Bronchial epithelial cell (primary cell): ENCODE measurements at regions not wholly inside any gene's neighbourhood (a gene's known extent, or its start where the extent isn't known, plus 50 kb on each side); places are given as distances from the start of the nearest gene placed in this dataset.
A peak's percentile ranks its signal among the peaks of the same experiment; 100 is the strongest.

ENCODE experiments used
- DNase-seq: peaks from one replicate; pipeline ENCODE4 v3.0.0-alpha.2; 2010; ENCODE audit warnings: low read depth
- FAIRE-seq: peaks from 2 replicates; lab custom pipeline; 2011; peaks lifted over from hg19 to GRCh38; lab: Jason Lieb, UNC
- H3K27me3 ChIP-seq: 2 replicates; pipeline ENCODE4 v1.5.1; 2011; ENCODE audit warnings: low read length; ENCODE audit not compliant: control insufficient read depth, insufficient read depth
- H3K36me3 ChIP-seq: 2 replicates; pipeline ENCODE4 v1.5.1; 2011; ENCODE audit warnings: low read length; ENCODE audit not compliant: control insufficient read depth, insufficient read depth
- H3K4me3 ChIP-seq: 2 replicates; pipeline ENCODE4 v1.5.1; 2011; ENCODE audit warnings: mild to moderate bottlenecking, low read depth, low read length, control low read depth
- TF ChIP-seq, protein P1 (sequence below): IDR thresholded peaks from 2 replicates; pipeline ENCODE4 v1.5.1; 2011; ENCODE audit warnings: mild to moderate bottlenecking, moderate library complexity, low read length, control low read depth, inconsistent platforms; ENCODE audit not compliant: insufficient read depth, severe bottlenecking

DNA sequence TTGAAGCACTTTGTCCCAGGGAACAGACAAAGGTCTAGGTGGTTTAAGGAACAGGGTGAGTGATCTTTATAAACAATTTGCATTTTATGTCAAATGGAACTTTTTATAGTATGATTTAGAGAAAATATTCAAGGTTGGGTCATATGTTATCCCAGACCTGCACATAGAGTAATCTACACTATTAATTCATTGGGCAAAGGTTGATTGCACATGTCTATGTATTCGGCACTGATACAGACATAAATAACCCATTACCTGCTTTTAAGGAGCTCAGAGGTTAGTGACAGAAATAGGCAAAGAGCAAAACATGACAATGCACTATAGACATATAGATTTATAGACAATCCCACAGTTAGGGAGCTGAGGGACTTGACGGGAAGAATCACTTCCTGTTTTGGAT, 141.5 kb upstream of the UBASH3B start:
- no peaks in the 10 kb centered on the region for H3K27me3 ChIP-seq
- H3K36me3 ChIP-seq = no peaks in the 10 kb centered on the region
- H3K4me3 ChIP-seq = no peak overlapping the region
- TF ChIP-seq, protein P1, sequence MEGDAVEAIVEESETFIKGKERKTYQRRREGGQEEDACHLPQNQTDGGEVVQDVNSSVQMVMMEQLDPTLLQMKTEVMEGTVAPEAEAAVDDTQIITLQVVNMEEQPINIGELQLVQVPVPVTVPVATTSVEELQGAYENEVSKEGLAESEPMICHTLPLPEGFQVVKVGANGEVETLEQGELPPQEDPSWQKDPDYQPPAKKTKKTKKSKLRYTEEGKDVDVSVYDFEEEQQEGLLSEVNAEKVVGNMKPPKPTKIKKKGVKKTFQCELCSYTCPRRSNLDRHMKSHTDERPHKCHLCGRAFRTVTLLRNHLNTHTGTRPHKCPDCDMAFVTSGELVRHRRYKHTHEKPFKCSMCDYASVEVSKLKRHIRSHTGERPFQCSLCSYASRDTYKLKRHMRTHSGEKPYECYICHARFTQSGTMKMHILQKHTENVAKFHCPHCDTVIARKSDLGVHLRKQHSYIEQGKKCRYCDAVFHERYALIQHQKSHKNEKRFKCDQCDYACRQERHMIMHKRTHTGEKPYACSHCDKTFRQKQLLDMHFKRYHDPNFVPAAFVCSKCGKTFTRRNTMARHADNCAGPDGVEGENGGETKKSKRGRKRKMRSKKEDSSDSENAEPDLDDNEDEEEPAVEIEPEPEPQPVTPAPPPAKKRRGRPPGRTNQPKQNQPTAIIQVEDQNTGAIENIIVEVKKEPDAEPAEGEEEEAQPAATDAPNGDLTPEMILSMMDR = no peak
- FAIRE-seq = no peak
- DNase-seq = no peak

DNA sequence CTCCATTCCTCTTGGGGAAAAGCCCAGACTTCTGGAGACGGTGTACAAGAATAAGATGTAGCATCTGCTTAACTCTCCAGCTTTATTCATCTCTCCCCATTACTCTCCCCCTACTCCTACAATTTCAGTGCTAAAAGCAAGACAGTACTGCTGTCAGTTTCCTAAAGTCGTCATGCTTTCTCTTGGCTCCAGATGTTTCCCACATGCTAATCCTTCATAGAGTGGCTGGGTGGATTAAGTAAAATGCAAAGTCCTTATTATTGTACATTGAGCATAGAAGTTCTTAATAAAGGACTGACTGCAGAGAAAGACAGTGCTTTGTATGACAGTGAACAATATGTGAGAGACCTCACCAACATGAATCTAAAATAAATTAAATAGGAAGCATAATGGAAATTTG, 142.2 kb upstream of the UBASH3B start:
- TF ChIP-seq, protein P1 = no peak
- no peak for FAIRE-seq
- H3K27me3 ChIP-seq = no peaks in the 10 kb centered on the region

DNA sequence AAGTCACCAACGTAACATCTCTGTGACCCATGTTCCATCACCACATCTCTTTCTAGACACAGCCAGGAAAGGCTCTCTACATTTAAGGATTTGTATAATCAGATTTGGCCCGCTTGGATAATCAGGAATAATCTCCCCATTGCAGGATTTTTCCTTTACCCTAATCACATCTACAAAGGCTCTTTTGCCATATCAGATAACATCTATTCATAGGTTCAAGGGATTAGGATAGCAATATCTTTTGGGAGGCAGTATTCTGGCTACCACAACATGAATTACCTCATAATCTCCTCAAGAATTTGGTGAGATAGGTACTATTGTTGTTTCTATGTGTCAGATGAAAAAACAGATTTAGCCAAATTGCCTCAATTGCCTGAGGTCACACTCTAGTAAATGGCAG, 142.8 kb upstream of the UBASH3B start:
- no peak overlapping the region for H3K4me3 ChIP-seq
- DNase-seq = no peak
- FAIRE-seq = no peak
- no peaks in the 10 kb centered on the region for H3K27me3 ChIP-seq
- TF ChIP-seq, protein P1 = no peak
- H3K36me3 ChIP-seq = no peaks in the 10 kb centered on the region

More for the DNA sequence above, 142.2 kb upstream of the UBASH3B start:
- no peak for DNase-seq
- Histone ChIP-seq H3K4me3 (no peak overlapping the region), H3K36me3 (no peaks in the 10 kb centered on the region)

DNA sequence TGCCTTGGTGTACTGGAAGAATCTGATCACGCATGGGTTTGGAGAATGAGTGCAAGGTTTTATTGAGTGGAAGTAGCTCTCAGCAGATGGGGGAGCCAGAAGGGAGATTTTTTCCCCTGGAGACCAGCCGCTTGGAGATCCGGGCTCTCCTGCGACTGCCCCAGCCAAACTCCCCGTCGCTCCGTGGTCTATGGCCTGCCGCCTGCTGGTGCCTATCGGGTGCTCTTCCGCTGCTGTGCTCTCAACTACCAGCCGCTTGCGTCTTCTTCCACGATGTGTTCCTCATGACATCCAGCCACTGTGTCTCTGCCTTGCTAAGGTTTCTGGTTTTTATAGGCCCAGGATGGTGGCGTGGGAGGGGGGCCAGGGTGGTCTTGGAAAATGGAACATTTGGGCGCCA, 145.6 kb upstream of the UBASH3B start:
- Histone ChIP-seq H3K36me3 (no peaks in the 10 kb centered on the region), H3K4me3 (no peak overlapping the region), H3K27me3 (no peaks in the 10 kb centered on the region)
- TF ChIP-seq, protein P1 = no peak
- DNase-seq = no peak
- FAIRE-seq = no peak

DNA sequence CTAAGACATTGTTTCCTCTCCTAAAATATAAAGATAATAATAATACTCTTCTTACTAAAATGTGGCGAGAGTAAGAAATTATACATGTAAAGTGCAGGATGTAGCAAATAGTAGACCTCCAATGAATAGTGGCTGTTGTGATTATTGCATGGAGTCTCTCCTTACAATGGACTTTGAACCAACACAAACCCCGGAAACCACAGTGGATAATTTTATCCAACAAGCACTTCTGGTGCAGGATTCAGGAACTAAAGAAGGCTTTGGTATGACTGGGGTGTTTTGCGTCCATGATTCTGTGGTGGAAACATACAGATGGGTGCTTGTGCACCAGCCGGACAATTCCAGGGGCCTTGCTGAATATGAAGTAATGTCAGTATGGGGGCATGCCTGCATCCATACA, 146.4 kb upstream of the UBASH3B start:
- no peak for DNase-seq
- FAIRE-seq = no peak
- Histone ChIP-seq H3K27me3 (no peaks in the 10 kb centered on the region), H3K4me3 (no peak overlapping the region), H3K36me3 (no peaks in the 10 kb centered on the region)
- TF ChIP-seq, protein P1 = no peak

DNA sequence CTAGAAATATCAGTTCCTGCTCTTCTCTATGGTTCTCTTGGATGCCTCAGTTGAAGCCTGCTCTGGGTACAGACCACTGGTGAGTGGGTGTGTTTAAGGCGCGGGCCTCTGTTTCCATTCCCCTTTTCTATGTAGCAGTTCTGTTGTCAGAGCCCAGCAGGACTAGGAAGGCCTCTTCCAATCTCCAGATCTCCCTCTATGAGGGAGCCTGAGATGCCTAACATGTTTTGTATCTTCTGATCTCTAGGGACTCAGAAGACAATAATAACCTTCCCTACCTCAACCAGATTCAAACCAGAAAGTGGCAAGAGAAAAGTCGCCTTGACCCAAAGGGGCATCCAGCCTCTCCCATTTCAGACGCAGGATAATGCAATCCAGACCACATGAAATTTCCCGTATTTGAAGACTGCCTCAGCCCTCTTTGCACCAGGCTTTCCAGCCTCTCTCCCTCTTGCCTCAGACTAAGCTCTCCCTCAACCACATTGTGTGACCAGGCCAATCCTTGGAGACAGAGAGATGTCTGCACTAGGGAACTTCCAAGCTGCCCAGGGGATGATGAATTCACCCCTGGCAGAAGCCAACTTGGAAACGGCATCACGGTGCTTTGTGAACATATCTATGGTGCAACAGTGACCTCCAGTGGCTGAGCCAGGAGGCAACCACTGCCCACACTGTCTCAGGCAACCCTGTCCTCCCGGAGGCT, 150.1 kb upstream of the UBASH3B start:
- TF ChIP-seq, protein P1 = peak; percentile 90
- Histone ChIP-seq H3K4me3 (no peak overlapping the region), H3K27me3 (no peaks in the 10 kb centered on the region), H3K36me3 (no peaks in the 10 kb centered on the region)
- peak; percentile 69 for DNase-seq
- FAIRE-seq = peak; percentile 70
